Right lobe of liver (tissue), 4 donors: ENCODE measurements at regions not wholly inside any gene's neighbourhood (a gene's known extent, or its start where the extent isn't known, plus 50 kb on each side); places are given as distances from the start of the nearest gene placed in this dataset.

Experiments
- POLR2A ChIP-seq: fragments of 450-650 bp; IDR thresholded peaks from one replicate; pipeline ENCODE4 v1.6.1; 2017; ENCODE audit warnings: antibody characterized with exemption, mild to moderate bottlenecking
- TF ChIP-seq, protein P1 (sequence below), 4 donors: fragments of 200-600 bp in 3 of 4; fragments of 450-650 bp in 1 of 4; IDR thresholded peaks; one replicate each; pipeline versions ENCODE4 v1.5.1 to v1.8.0; 2016 to 2022; ENCODE audit warnings: antibody characterized with exemption in 4 of 4, mild to moderate bottlenecking in 2 of 4
- donor health status: DM: no; HTN: no; CAD: no.
- donor health status: DM: no; HTN: no; CAD: no.
- donor health status: DM: no; HTN: yes; CAD: no.

DNA sequence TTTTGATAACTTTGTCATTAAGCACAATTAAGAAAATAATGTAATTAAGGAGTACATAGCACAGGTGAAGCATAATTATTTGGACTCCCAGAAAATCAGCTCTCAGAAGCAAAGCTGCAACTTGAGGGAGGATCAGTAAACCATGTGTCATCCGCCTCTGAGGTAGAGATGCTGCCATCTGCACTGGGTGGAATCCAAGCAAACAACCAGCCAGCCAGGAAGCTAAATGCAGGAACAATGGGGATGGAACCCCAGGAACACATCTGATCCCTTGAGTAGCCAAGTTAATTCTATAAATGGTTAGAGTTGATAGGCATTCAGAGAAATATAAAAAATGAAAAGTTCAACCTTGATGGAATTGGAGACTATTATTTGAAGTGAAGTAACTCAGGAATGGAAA lies 520.2 kb downstream of the RFC3 start:
- TF ChIP-seq, protein P1, sequence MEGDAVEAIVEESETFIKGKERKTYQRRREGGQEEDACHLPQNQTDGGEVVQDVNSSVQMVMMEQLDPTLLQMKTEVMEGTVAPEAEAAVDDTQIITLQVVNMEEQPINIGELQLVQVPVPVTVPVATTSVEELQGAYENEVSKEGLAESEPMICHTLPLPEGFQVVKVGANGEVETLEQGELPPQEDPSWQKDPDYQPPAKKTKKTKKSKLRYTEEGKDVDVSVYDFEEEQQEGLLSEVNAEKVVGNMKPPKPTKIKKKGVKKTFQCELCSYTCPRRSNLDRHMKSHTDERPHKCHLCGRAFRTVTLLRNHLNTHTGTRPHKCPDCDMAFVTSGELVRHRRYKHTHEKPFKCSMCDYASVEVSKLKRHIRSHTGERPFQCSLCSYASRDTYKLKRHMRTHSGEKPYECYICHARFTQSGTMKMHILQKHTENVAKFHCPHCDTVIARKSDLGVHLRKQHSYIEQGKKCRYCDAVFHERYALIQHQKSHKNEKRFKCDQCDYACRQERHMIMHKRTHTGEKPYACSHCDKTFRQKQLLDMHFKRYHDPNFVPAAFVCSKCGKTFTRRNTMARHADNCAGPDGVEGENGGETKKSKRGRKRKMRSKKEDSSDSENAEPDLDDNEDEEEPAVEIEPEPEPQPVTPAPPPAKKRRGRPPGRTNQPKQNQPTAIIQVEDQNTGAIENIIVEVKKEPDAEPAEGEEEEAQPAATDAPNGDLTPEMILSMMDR (IDR thresholded peaks at IDR 0.05) = no peak
- TF ChIP-seq POLR2A = no peak
